Fibroblast of skin of abdomen (primary cell): ENCODE measurements at regions not wholly inside any gene's neighbourhood (a gene's known extent, or its start where the extent isn't known, plus 50 kb on each side); places are given as distances from the start of the nearest gene placed in this dataset.

ENCODE experiments used
- DNase-seq: peaks from one replicate; pipeline ENCODE4 v3.0.0-alpha.2; 2013

GRCh38 chr7:22586101-22586785 lies 86.3 kb upstream of the STEAP1B start:
- DNase-seq: no peak

GRCh38 chr7:22584179-22584578 lies 84.2 kb upstream of the STEAP1B start:
- no peak for DNase-seq

- peak; percentile 77 for DNase-seq
Measured at GRCh38 chr7:22582863-22583622, 83.1 kb upstream of the STEAP1B start.

- peak; percentile 42 for DNase-seq
Measured at GRCh38 chr7:22581099-22581498, 81.1 kb upstream of the STEAP1B start.

- DNase-seq: no peak
Measured at GRCh38 chr7:22579961-22580360, 80.0 kb upstream of the STEAP1B start.

GRCh38 chr7:22578007-22578733 lies 78.2 kb upstream of the STEAP1B start:
- peak; percentile 50 for DNase-seq

GRCh38 chr7:22577470-22578001 lies 77.5 kb upstream of the STEAP1B start:
- peak; percentile 97 for DNase-seq

GRCh38 chr7:22576612-22577469 lies 76.9 kb upstream of the STEAP1B start:
- no peak for DNase-seq

- peak; percentile 64 for DNase-seq
Measured at GRCh38 chr7:22574754-22575520, 74.9 kb upstream of the STEAP1B start.

GRCh38 chr7:22572937-22573336 lies 72.9 kb upstream of the STEAP1B start:
- peak; percentile 60 for DNase-seq

- DNase-seq: no peak
Measured at GRCh38 chr7:22572292-22572691, 72.3 kb upstream of the STEAP1B start.

- no peak for DNase-seq
Measured at GRCh38 chr7:22571766-22572165, 71.8 kb upstream of the STEAP1B start.

GRCh38 chr7:22569586-22570321 lies 69.8 kb upstream of the STEAP1B start:
- DNase-seq: no peak

- no peak for DNase-seq
Measured at GRCh38 chr7:22566592-22566991, 66.6 kb upstream of the STEAP1B start.

GRCh38 chr7:22566176-22566575 lies 66.2 kb upstream of the STEAP1B start:
- no peak for DNase-seq

- DNase-seq: peak; percentile 76
Measured at GRCh38 chr7:22565315-22565811, 65.4 kb upstream of the STEAP1B start.

- peak; percentile 86 for DNase-seq
Measured at GRCh38 chr7:22564511-22565045, 64.6 kb upstream of the STEAP1B start.

- no peak for DNase-seq
Measured at GRCh38 chr7:22563621-22564241, 63.7 kb upstream of the STEAP1B start.

GRCh38 chr7:22563032-22563501 lies 63.1 kb upstream of the STEAP1B start:
- DNase-seq: no peak
